ENCODE measurements at regions not wholly inside any gene's neighbourhood (a gene's known extent, or its start where the extent isn't known, plus 50 kb on each side); places are given as distances from the start of the nearest gene placed in this dataset.

- TF ChIP-seq EZH2 (IDR thresholded peaks at IDR 0.05; ENCODE audit: insufficient read depth, poor library complexity, severe bottlenecking) (no peak), EZH2phosphoT487 (IDR thresholded peaks at IDR 0.05; ENCODE audit: insufficient read depth, low read depth) (no peak)
Measured at GRCh38 chr20:40278673-40279072, 410.4 kb downstream of the MAFB start.
